NCI-H82 (cell line): ENCODE measurements at regions not wholly inside any gene's neighbourhood (a gene's known extent, or its start where the extent isn't known, plus 50 kb on each side); places are given as distances from the start of the nearest gene placed in this dataset.
"Not testable (repeated sequence)": the region's sequence is repeated elsewhere in the genome, so short reads cannot be mapped to it uniquely, and the experiment has no call there.

ENCODE experiments used
- DNase-seq: peaks from one replicate; lab custom pipeline; 2025; lab: John Stamatoyannopoulos, UW

GRCh38 chr1:146883190-146883589 is 54.9 kb upstream of the NBPF12 start:
- not testable (repeated sequence) for DNase-seq

- not testable (repeated sequence) for DNase-seq
Measured at GRCh38 chr1:146881096-146881495, 57.0 kb upstream of the NBPF12 start.

GRCh38 chr1:146863799-146864319 is 74.3 kb upstream of the NBPF12 start:
- DNase-seq: not testable (repeated sequence)

- not testable (repeated sequence) for DNase-seq
Measured at GRCh38 chr1:146853147-146853546, 85.0 kb upstream of the NBPF12 start.

GRCh38 chr1:146850352-146850889 is 87.7 kb upstream of the NBPF12 start:
- not testable (repeated sequence) for DNase-seq

GRCh38 chr1:146838725-146839124 is 99.4 kb upstream of the NBPF12 start:
- not testable (repeated sequence) for DNase-seq

GRCh38 chr1:146826957-146827356 is 111.2 kb upstream of the NBPF12 start:
- not testable (repeated sequence) for DNase-seq

- DNase-seq: not testable (repeated sequence)
Measured at GRCh38 chr1:146794236-146794635, 143.9 kb upstream of the NBPF12 start.

- not testable (repeated sequence) for DNase-seq
Measured at GRCh38 chr1:146792725-146793124, 145.4 kb upstream of the NBPF12 start.

GRCh38 chr1:146784212-146784940 is 153.7 kb upstream of the NBPF12 start:
- not testable (repeated sequence) for DNase-seq

GRCh38 chr1:146781235-146781634 is 156.9 kb upstream of the NBPF12 start:
- not testable (repeated sequence) for DNase-seq

- not testable (repeated sequence) for DNase-seq
Measured at GRCh38 chr1:146777826-146778602, 160.1 kb upstream of the NBPF12 start.

GRCh38 chr1:146774988-146775387 is 163.1 kb upstream of the NBPF12 start:
- DNase-seq: not testable (repeated sequence)

GRCh38 chr1:146774271-146774670 is 163.9 kb upstream of the NBPF12 start:
- DNase-seq: not testable (repeated sequence)

GRCh38 chr1:146771409-146771808 is 166.7 kb upstream of the NBPF12 start:
- DNase-seq: not testable (repeated sequence)

- DNase-seq: not testable (repeated sequence)
Measured at GRCh38 chr1:146770998-146771397, 167.1 kb upstream of the NBPF12 start.

- DNase-seq: not testable (repeated sequence)
Measured at GRCh38 chr1:146763234-146763633, 174.9 kb upstream of the NBPF12 start.

GRCh38 chr1:146756858-146757257 is 181.3 kb upstream of the NBPF12 start:
- DNase-seq: not testable (repeated sequence)

- not testable (repeated sequence) for DNase-seq
Measured at GRCh38 chr1:146748686-146749085, 189.4 kb upstream of the NBPF12 start.

GRCh38 chr1:146731981-146732680 is 206.0 kb upstream of the NBPF12 start:
- not testable (repeated sequence) for DNase-seq

- DNase-seq: not testable (repeated sequence)
Measured at GRCh38 chr1:146729642-146730344, 208.3 kb upstream of the NBPF12 start.
